ENCODE measurements at regions not wholly inside any gene's neighbourhood (a gene's known extent, or its start where the extent isn't known, plus 50 kb on each side); places are given as distances from the start of the nearest gene placed in this dataset.
"Not testable (repeated sequence)": the region's sequence is repeated elsewhere in the genome, so short reads cannot be mapped to it uniquely, and the experiment has no call there.

- H3K9me3 ChIP-seq (ENCODE audit: low read depth) = no peaks in the 10 kb centered on the region
- DNase-seq = no peak
- H3K36me3 ChIP-seq (ENCODE audit: low read depth) = no peaks in the 10 kb centered on the region
- in situ Hi-C loops (cut with MboI) = no loop called here
- no peaks in the 10 kb centered on the region for H4K20me1 ChIP-seq (ENCODE audit: insufficient read depth)
- no peak overlapping the region for H3K9ac ChIP-seq
- WGBS, 2 experiments (ENCODE audit: low coverage in 1 of 2, low lambda C conversion rate in 2 of 2, missing lambda C conversion rate in 2 of 2) = 75 to 76% methylated on average over 1 of the region's 1 CpG
- H3K27ac ChIP-seq = no peak overlapping the region
- peaks cover 2% of the 10 kb centered on the region; the same call in 1 of the 2 replicates for H3K9me2 ChIP-seq (ENCODE audit: insufficient read depth)
- H3K4me2 ChIP-seq (ENCODE audit: unreplicated experiment) = no peak overlapping the region
- H2AFZ ChIP-seq = no peak overlapping the region
- H3F3A ChIP-seq (ENCODE audit: insufficient read depth) = 0 out of 2 replicates have a peak, but pooled peaks cover 4% of the 10 kb centered on the region
- no peaks in the 10 kb centered on the region for H3K79me2 ChIP-seq (ENCODE audit: insufficient read depth)
- H3K4me1 ChIP-seq (ENCODE audit: insufficient read depth) = peaks cover 11% of the 10 kb centered on the region
- TF ChIP-seq EZH2 (IDR thresholded peaks at IDR 0.05; ENCODE audit: insufficient read depth, poor library complexity, severe bottlenecking) (no peak), EZH2phosphoT487 (IDR thresholded peaks at IDR 0.05; ENCODE audit: insufficient read depth, low read depth) (no peak)
- H3K27me3 ChIP-seq (replicated peaks; ENCODE audit: insufficient read depth) = no peaks in the 10 kb centered on the region
- no peak overlapping the region for H3K4me3 ChIP-seq
Observed at GRCh38 chr3:15876669-15877068, 78.9 kb upstream of the ANKRD28 start.

DNA sequence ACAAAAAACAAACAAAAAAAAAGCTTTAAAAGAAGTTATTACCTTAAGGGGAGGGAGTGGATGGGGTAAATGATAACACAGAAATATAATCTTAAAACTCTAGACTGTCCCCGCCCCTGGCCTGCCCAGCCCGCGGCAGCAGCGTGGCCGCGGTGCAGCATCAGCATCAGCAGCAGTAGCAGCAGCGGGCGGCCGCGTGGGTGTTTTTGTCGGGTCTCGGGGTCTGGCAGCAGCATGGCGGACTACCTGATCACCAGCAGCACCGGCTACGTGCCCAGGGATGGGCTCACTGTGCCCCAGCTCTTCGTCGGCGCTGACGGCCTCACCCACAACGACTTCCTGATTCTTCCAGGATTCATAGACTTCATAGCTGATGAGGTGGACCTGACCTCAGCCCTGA lies 80.0 kb upstream of the ANKRD28 start:
- H3K9ac ChIP-seq = no peak overlapping the region
- peaks cover 11% of the 10 kb centered on the region for H3K4me1 ChIP-seq (ENCODE audit: insufficient read depth)
- no peaks in the 10 kb centered on the region for H3K9me3 ChIP-seq (ENCODE audit: low read depth)
- H3K4me2 ChIP-seq (ENCODE audit: unreplicated experiment) = no peak overlapping the region
- H3K9me2 ChIP-seq (ENCODE audit: insufficient read depth) = peaks cover 2% of the 10 kb centered on the region; the same call in 1 of the 2 replicates
- no peak for DNase-seq
- no peak overlapping the region for H2AFZ ChIP-seq
- H3K79me2 ChIP-seq (ENCODE audit: insufficient read depth) = no peaks in the 10 kb centered on the region
- no peak overlapping the region for H3K27ac ChIP-seq
- in situ Hi-C loops (cut with MboI) = no loop called here
- TF ChIP-seq EZH2phosphoT487 (IDR thresholded peaks at IDR 0.05; ENCODE audit: insufficient read depth, low read depth) (no peak), EZH2 (IDR thresholded peaks at IDR 0.05; ENCODE audit: insufficient read depth, poor library complexity, severe bottlenecking) (no peak)
- no peaks in the 10 kb centered on the region for H4K20me1 ChIP-seq (ENCODE audit: insufficient read depth)
- H3K36me3 ChIP-seq (ENCODE audit: low read depth) = no peaks in the 10 kb centered on the region
- H3K4me3 ChIP-seq = no peak overlapping the region
- H3K27me3 ChIP-seq (replicated peaks; ENCODE audit: insufficient read depth) = no peaks in the 10 kb centered on the region
- 0 out of 2 replicates have a peak, but pooled peaks cover 4% of the 10 kb centered on the region for H3F3A ChIP-seq (ENCODE audit: insufficient read depth)
- WGBS, 2 experiments (ENCODE audit: low coverage in 1 of 2, low lambda C conversion rate in 2 of 2, missing lambda C conversion rate in 2 of 2) = 90 to 93% methylated on average over 17 to 20 of the region's 20 CpGs

DNA sequence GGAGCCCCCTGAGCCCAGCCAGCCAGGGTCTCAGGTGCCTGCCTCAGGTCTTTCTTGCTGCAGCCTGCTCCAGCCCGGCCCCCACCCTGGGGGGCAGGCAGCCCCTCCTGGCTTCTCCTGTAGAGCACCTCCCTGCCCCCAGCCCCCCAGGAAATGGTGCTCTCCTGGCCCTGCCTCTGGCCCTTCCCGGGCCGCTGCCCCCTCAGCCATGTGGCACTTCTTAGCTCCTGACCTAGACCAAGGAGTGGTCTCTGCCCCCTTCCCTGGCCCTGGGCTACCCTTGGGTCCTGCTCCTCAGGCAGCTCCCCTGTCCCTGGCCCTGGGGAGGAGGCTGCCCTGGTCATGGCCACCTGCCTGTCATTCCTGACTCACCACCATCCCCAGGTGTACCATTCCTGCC lies 82.0 kb upstream of the ANKRD28 start:
- H3K9me3 ChIP-seq (ENCODE audit: low read depth); H3F3A ChIP-seq (ENCODE audit: insufficient read depth); in situ Hi-C loops (cut with MboI); H3K9ac ChIP-seq; H3K4me2 ChIP-seq (ENCODE audit: unreplicated experiment); H3K9me2 ChIP-seq (ENCODE audit: insufficient read depth); H3K4me3 ChIP-seq; DNase-seq; H2AFZ ChIP-seq; H3K27me3 ChIP-seq (replicated peaks; ENCODE audit: insufficient read depth); H3K79me2 ChIP-seq (ENCODE audit: insufficient read depth); H3K27ac ChIP-seq; H3K36me3 ChIP-seq (ENCODE audit: low read depth); H4K20me1 ChIP-seq (ENCODE audit: insufficient read depth): not testable (repeated sequence)
- H3K4me1 ChIP-seq (ENCODE audit: insufficient read depth) = peaks cover 11% of the 10 kb centered on the region
- 81 to 90% methylated on average over 2 to 3 of the region's 3 CpGs for WGBS, 2 experiments (ENCODE audit: low coverage in 1 of 2, low lambda C conversion rate in 2 of 2, missing lambda C conversion rate in 2 of 2)

- H3K27me3 ChIP-seq (replicated peaks; ENCODE audit: insufficient read depth) = no peaks in the 10 kb centered on the region
- 33 to 48% methylated on average over 2 of the region's 2 CpGs for WGBS, 2 experiments (ENCODE audit: low coverage in 1 of 2, low lambda C conversion rate in 2 of 2, missing lambda C conversion rate in 2 of 2)
Observed at GRCh38 chr3:15882577-15882976, 84.8 kb upstream of the ANKRD28 start.

GRCh38 chr3:15884132-15884531 lies 86.4 kb upstream of the ANKRD28 start:
- WGBS, 2 experiments (ENCODE audit: low coverage in 1 of 2, low lambda C conversion rate in 2 of 2, missing lambda C conversion rate in 2 of 2) = 84 to 96% methylated on average over 1 of the region's 1 CpG
- Histone ChIP-seq H3K9me2 (ENCODE audit: insufficient read depth) (peaks cover 4% of the 10 kb centered on the region; the same call in 1 of the 2 replicates), H3K4me3 (no peak overlapping the region)

More at GRCh38 chr3:15882577-15882976, 84.8 kb upstream of the ANKRD28 start:
- H3K9me3 ChIP-seq (ENCODE audit: low read depth) = no peaks in the 10 kb centered on the region
- no peaks in the 10 kb centered on the region for H3K79me2 ChIP-seq (ENCODE audit: insufficient read depth)
- H3K4me3 ChIP-seq = no peak overlapping the region
- no peak overlapping the region for H3K9ac ChIP-seq
- TF ChIP-seq EZH2 (IDR thresholded peaks at IDR 0.05; ENCODE audit: insufficient read depth, poor library complexity, severe bottlenecking) (no peak), EZH2phosphoT487 (IDR thresholded peaks at IDR 0.05; ENCODE audit: insufficient read depth, low read depth) (no peak)
- H3K4me1 ChIP-seq (ENCODE audit: insufficient read depth) = no peaks in the 10 kb centered on the region
- DNase-seq = no peak
- peaks cover 4% of the 10 kb centered on the region; the same call in 1 of the 2 replicates for H3K9me2 ChIP-seq (ENCODE audit: insufficient read depth)
- no peak overlapping the region for H3K27ac ChIP-seq
- H3K4me2 ChIP-seq (ENCODE audit: unreplicated experiment) = no peak overlapping the region
- H3F3A ChIP-seq (ENCODE audit: insufficient read depth) = no peaks in the 10 kb centered on the region
- in situ Hi-C loops (cut with MboI) = no loop called here
- H4K20me1 ChIP-seq (ENCODE audit: insufficient read depth) = no peaks in the 10 kb centered on the region
- H2AFZ ChIP-seq = no peak overlapping the region
- H3K36me3 ChIP-seq (ENCODE audit: low read depth) = no peaks in the 10 kb centered on the region

More at GRCh38 chr3:15884132-15884531, 86.4 kb upstream of the ANKRD28 start:
- no peak overlapping the region for H3K27ac ChIP-seq
- no peaks in the 10 kb centered on the region for H3K4me1 ChIP-seq (ENCODE audit: insufficient read depth)
- no peaks in the 10 kb centered on the region for H3K9me3 ChIP-seq (ENCODE audit: low read depth)
- no peaks in the 10 kb centered on the region for H3K27me3 ChIP-seq (replicated peaks; ENCODE audit: insufficient read depth)
- in situ Hi-C loops (cut with MboI) = no loop called here
- TF ChIP-seq EZH2 (IDR thresholded peaks at IDR 0.05; ENCODE audit: insufficient read depth, poor library complexity, severe bottlenecking) (no peak), EZH2phosphoT487 (IDR thresholded peaks at IDR 0.05; ENCODE audit: insufficient read depth, low read depth) (no peak)
- H3K4me2 ChIP-seq (ENCODE audit: unreplicated experiment) = no peak overlapping the region
- H3K9ac ChIP-seq = no peak overlapping the region
- H2AFZ ChIP-seq = no peak overlapping the region
- no peaks in the 10 kb centered on the region for H3K36me3 ChIP-seq (ENCODE audit: low read depth)
- no peak for DNase-seq
- H4K20me1 ChIP-seq (ENCODE audit: insufficient read depth) = no peaks in the 10 kb centered on the region
- H3K79me2 ChIP-seq (ENCODE audit: insufficient read depth) = no peaks in the 10 kb centered on the region
- H3F3A ChIP-seq (ENCODE audit: insufficient read depth) = no peaks in the 10 kb centered on the region

Data from GM23248 (cell line).